Keratinocyte (primary cell): ENCODE measurements at regions not wholly inside any gene's neighbourhood (a gene's known extent, or its start where the extent isn't known, plus 50 kb on each side); places are given as distances from the start of the nearest gene placed in this dataset.
A peak's percentile ranks its signal among the peaks of the same experiment; 100 is the strongest.

Experiments used
- DNase-seq: peaks from one replicate; pipeline ENCODE4 v3.0.0-alpha.2; 2011; ENCODE audit warnings: low read depth, missing footprints, low spot score
- FAIRE-seq: peaks from 2 replicates; lab custom pipeline; 2011; peaks lifted over from hg19 to GRCh38; lab: Jason Lieb, UNC
- H2AFZ ChIP-seq: 2 replicates; pipeline ENCODE4 v1.6.0; 2012; ENCODE audit warnings: low read length, control low read depth, inconsistent platforms; ENCODE audit not compliant: control insufficient read depth
- H3K27ac ChIP-seq: 2 replicates; pipeline ENCODE4 v1.5.1; 2011; ENCODE audit warnings: low read length; ENCODE audit not compliant: control insufficient read depth, insufficient read depth
- H3K27me3 ChIP-seq: 3 replicates; pipeline ENCODE4 v1.6.0; 2011; ENCODE audit warnings: low read length; ENCODE audit not compliant: control insufficient read depth, insufficient read depth; ENCODE audit errors: extremely low read depth
- H3K36me3 ChIP-seq, 2 experiments: 2 replicates in 1 of 2; 3 replicates in 1 of 2; pipeline ENCODE4 v1.5.1; 2011; ENCODE audit warnings: low read length in 2 of 2, mild to moderate bottlenecking in 1 of 2; ENCODE audit not compliant: control insufficient read depth in 2 of 2, insufficient read depth in 2 of 2; ENCODE audit errors: extremely low read depth in 1 of 2
- H3K4me1 ChIP-seq: 3 replicates; pipeline ENCODE4 v1.5.1; 2011; ENCODE audit warnings: low read length; ENCODE audit not compliant: control insufficient read depth, insufficient read depth; ENCODE audit errors: extremely low read depth
- H3K4me2 ChIP-seq: 3 replicates; pipeline ENCODE4 v1.6.0; 2011; ENCODE audit warnings: low read depth, low read length; ENCODE audit not compliant: control insufficient read depth, insufficient read depth; ENCODE audit errors: extremely low read depth
- H3K4me3 ChIP-seq, 3 experiments: fragments of 200-600 bp in 1 of 3; sonication (generic) in 1 of 3; 2 replicates in 2 of 3; 3 replicates in 1 of 3; pipeline ENCODE4 v1.5.1; 2011 to 2016; ENCODE audit warnings: low read length in 3 of 3, mild to moderate bottlenecking in 3 of 3, control low read depth in 2 of 3, inconsistent platforms in 1 of 3, low read depth in 1 of 3, mixed read lengths in 1 of 3, mixed run types in 1 of 3, moderate library complexity in 1 of 3; ENCODE audit not compliant: control insufficient read depth in 2 of 3, insufficient read depth in 2 of 3; ENCODE audit errors: extremely low read depth in 1 of 3
- H3K79me2 ChIP-seq: 2 replicates; pipeline ENCODE4 v1.6.0; 2012; ENCODE audit warnings: low read length; ENCODE audit not compliant: control insufficient read depth, insufficient read depth
- H3K9ac ChIP-seq: 3 replicates; pipeline ENCODE4 v1.6.0; 2011; ENCODE audit warnings: low read length; ENCODE audit not compliant: control insufficient read depth, insufficient read depth; ENCODE audit errors: extremely low read depth
- H3K9me1 ChIP-seq: 3 replicates; pipeline ENCODE4 v1.6.0; 2011; ENCODE audit warnings: low read length; ENCODE audit not compliant: control insufficient read depth, insufficient read depth; ENCODE audit errors: extremely low read depth
- H3K9me3 ChIP-seq: 2 replicates; pipeline ENCODE4 v1.5.1; 2012; ENCODE audit warnings: low read depth, low read length; ENCODE audit not compliant: control insufficient read depth
- H4K20me1 ChIP-seq: 3 replicates; pipeline ENCODE4 v1.6.0; 2011; ENCODE audit warnings: low read length; ENCODE audit not compliant: control insufficient read depth, insufficient read depth; ENCODE audit errors: extremely low read depth
- CTCF ChIP-seq, 3 experiments: IDR thresholded peaks in 1 of 3; conservative IDR thresholded peaks in 1 of 3; optimal IDR thresholded peaks in 1 of 3; 2 replicates in 2 of 3; 3 replicates in 1 of 3; pipeline versions ENCODE3 to v1.5.1; 2011; ENCODE audit warnings: low read length in 3 of 3, mild to moderate bottlenecking in 3 of 3, moderate library complexity in 2 of 3, control low read depth in 1 of 3, inconsistent platforms in 1 of 3; ENCODE audit not compliant: insufficient read depth in 2 of 3; ENCODE audit errors: extremely low read depth in 1 of 3
- EZH2 ChIP-seq: IDR thresholded peaks from one replicate; pipeline ENCODE4 v1.6.1; 2012; ENCODE audit warnings: inconsistent platforms, mild to moderate bottlenecking, low read length, moderate library complexity
- dilution Hi-C: fragments of 300-500 bp; cut with MboI; formaldehyde crosslinking; loops from one replicate; pipeline ENCODE4 v1.7.0; 2020; ENCODE audit warnings: low sequenced_read_pairs; ENCODE audit not compliant: extremely low pct_ligation_motif_present

GRCh38 chr18:56377231-56377630 is 261.2 kb downstream of the TXNL1 start:
- Histone ChIP-seq H3K9me1 (no peaks in the 10 kb centered on the region), H3K9ac (no peak overlapping the region), H3K4me3 (no peak overlapping the region), H3K27me3 (no peaks in the 10 kb centered on the region), H2AFZ (no peak overlapping the region), H4K20me1 (no peaks in the 10 kb centered on the region), H3K4me1 (no peaks in the 10 kb centered on the region), H3K4me2 (no peak overlapping the region), H3K79me2 (no peaks in the 10 kb centered on the region), H3K27ac (no peak overlapping the region), H3K9me3 (no peaks in the 10 kb centered on the region), H3K36me3 (no peaks in the 10 kb centered on the region)
- TF ChIP-seq CTCF (optimal IDR thresholded peaks at IDR 0.05 in 1 of 3, IDR thresholded peaks at IDR 0.05 in 1 of 3, conservative IDR thresholded peaks at IDR 0.05 in 1 of 3; ENCODE audit: extremely low read depth in 1 of 3, insufficient read depth in 2 of 3, low read length in 3 of 3) (no peak), EZH2 (no peak)
- FAIRE-seq, result no peak
- dilution Hi-C loops, result no loop called here
- no peak for DNase-seq

DNA sequence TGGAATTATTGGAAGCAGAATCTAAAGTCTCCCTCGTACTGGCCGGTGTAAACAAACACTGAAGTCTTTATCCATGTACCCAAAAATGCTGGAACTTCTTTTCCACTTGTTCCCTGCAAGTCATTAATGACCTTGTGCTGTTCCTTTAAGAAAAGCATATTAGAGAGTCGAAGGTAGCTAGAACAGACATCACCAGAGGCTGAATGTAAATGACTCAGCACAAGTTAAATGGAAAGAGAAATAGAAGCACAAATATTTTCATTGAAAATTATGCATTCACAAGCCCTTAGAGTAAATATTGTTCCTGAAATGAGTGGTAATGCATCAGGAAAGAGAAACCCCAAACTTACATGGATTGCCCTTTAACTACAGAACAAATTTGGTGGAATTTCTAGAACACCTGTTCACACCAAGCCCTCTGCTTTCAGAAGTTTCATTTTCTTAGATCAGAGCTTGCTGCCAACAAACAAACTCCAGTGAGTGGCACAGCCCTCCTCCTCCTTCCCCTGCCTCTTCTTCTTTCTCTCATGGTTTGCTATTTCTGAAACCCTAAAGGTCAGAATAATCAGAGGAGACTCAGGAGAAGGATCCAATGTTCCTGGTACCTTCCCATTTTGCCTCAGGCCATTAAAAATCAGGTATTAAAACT is 264.3 kb downstream of the TXNL1 start:
- Histone ChIP-seq H3K9me1 (no peaks in the 10 kb centered on the region), H3K4me3 (no peak overlapping the region), H3K9me3 (no peaks in the 10 kb centered on the region), H3K79me2 (no peaks in the 10 kb centered on the region), H3K36me3 (no peaks in the 10 kb centered on the region), H3K27ac (no peak overlapping the region), H3K27me3 (no peaks in the 10 kb centered on the region), H3K4me1 (no peaks in the 10 kb centered on the region), H3K9ac (no peak overlapping the region), H2AFZ (no peak overlapping the region), H4K20me1 (no peaks in the 10 kb centered on the region), H3K4me2 (peak overlapping the region; percentile 9)
- dilution Hi-C loops, result no loop called here
- TF ChIP-seq EZH2, result no peak
- TF ChIP-seq CTCF (optimal IDR thresholded peaks at IDR 0.05 in 1 of 3, IDR thresholded peaks at IDR 0.05 in 1 of 3, conservative IDR thresholded peaks at IDR 0.05 in 1 of 3; ENCODE audit: extremely low read depth in 1 of 3, insufficient read depth in 2 of 3, low read length in 3 of 3), result no peak
- DNase-seq, result no peak
- FAIRE-seq, result no peak
